Osteoblast (primary cell): ENCODE measurements at regions not wholly inside any gene's neighbourhood (a gene's known extent, or its start where the extent isn't known, plus 50 kb on each side); places are given as distances from the start of the nearest gene placed in this dataset.

ENCODE experiments used
- DNase-seq: peaks from one replicate; pipeline ENCODE4 v3.0.0; 2011; ENCODE audit warnings: low spot score, mixed read lengths; ENCODE audit not compliant: insufficient read length; ENCODE audit errors: missing footprints
- H2AFZ ChIP-seq: 2 replicates; pipeline ENCODE4 v1.6.0; 2011; ENCODE audit warnings: mild to moderate bottlenecking, low read length
- H3K27ac ChIP-seq: 2 replicates; pipeline ENCODE4 v1.5.1; 2011; ENCODE audit warnings: mild to moderate bottlenecking, low read depth, low read length, moderate library complexity
- H3K27me3 ChIP-seq: 2 replicates; pipeline ENCODE4 v1.6.0; 2012; ENCODE audit warnings: mild to moderate bottlenecking, control low read depth, inconsistent platforms, low read length, moderate library complexity; ENCODE audit not compliant: insufficient read depth
- H3K36me3 ChIP-seq: 2 replicates; pipeline ENCODE4 v1.5.1; 2011; ENCODE audit warnings: mild to moderate bottlenecking, low read length, control low read depth, moderate library complexity; ENCODE audit not compliant: insufficient read depth
- H3K4me1 ChIP-seq: 2 replicates; pipeline ENCODE4 v1.5.1; 2011; ENCODE audit warnings: mild to moderate bottlenecking, low read length, control low read depth, moderate library complexity; ENCODE audit not compliant: insufficient read depth
- H3K4me2 ChIP-seq: 2 replicates; pipeline ENCODE4 v1.6.0; 2011; ENCODE audit warnings: mild to moderate bottlenecking, low read length; ENCODE audit not compliant: insufficient read depth
- H3K4me3 ChIP-seq: fragments of 200-600 bp; sonication (generic); 3 replicates; pipeline ENCODE4 v1.5.1; 2012; ENCODE audit warnings: mild to moderate bottlenecking, low read length, inconsistent platforms; ENCODE audit not compliant: insufficient read depth
- H3K79me2 ChIP-seq: 2 replicates; pipeline ENCODE4 v1.6.0; 2012; ENCODE audit warnings: mild to moderate bottlenecking, low read length, control low read depth, inconsistent platforms; ENCODE audit not compliant: insufficient read depth
- H3K9me3 ChIP-seq: 2 replicates; pipeline ENCODE4 v1.5.1; 2011; ENCODE audit warnings: low read depth, low read length, control low read depth
- H4K20me1 ChIP-seq: 2 replicates; pipeline ENCODE4 v1.6.0; 2012; ENCODE audit warnings: mild to moderate bottlenecking, low read length, control low read depth; ENCODE audit not compliant: insufficient read depth
- TF ChIP-seq, protein P1 (sequence below): IDR thresholded peaks from 2 replicates; pipeline ENCODE4 v1.5.1; 2011; ENCODE audit warnings: mild to moderate bottlenecking, low read depth, low read length, moderate library complexity; ENCODE audit errors: extremely low read depth

DNA sequence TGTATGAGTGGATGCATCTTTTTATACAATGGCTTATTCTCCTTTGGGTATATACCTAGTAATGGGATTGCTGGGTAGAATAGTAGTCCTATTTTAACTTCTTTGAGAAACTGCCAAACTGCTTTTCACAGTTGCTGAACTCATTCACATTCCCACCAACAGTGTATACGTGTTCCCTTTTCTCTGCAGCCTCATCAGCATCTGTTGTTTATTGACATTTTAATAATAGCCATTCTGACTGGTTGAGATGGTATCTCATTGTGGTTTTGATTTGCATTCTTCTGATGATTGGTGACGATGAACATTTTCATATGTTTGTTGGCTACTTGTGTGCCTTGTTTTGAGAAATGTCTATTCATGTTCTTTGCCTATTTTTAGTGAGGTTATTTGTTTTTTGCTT lies 687.0 kb upstream of the EPHA5 start:
- TF ChIP-seq, protein P1, sequence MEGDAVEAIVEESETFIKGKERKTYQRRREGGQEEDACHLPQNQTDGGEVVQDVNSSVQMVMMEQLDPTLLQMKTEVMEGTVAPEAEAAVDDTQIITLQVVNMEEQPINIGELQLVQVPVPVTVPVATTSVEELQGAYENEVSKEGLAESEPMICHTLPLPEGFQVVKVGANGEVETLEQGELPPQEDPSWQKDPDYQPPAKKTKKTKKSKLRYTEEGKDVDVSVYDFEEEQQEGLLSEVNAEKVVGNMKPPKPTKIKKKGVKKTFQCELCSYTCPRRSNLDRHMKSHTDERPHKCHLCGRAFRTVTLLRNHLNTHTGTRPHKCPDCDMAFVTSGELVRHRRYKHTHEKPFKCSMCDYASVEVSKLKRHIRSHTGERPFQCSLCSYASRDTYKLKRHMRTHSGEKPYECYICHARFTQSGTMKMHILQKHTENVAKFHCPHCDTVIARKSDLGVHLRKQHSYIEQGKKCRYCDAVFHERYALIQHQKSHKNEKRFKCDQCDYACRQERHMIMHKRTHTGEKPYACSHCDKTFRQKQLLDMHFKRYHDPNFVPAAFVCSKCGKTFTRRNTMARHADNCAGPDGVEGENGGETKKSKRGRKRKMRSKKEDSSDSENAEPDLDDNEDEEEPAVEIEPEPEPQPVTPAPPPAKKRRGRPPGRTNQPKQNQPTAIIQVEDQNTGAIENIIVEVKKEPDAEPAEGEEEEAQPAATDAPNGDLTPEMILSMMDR = no peak
- Histone ChIP-seq H3K4me1 (no peaks in the 10 kb centered on the region), H3K79me2 (no peaks in the 10 kb centered on the region), H3K4me2 (no peak overlapping the region), H3K27me3 (no peaks in the 10 kb centered on the region), H3K27ac (no peak overlapping the region), H2AFZ (no peak overlapping the region), H3K4me3 (no peak overlapping the region), H3K36me3 (no peaks in the 10 kb centered on the region), H3K9me3 (no peaks in the 10 kb centered on the region), H4K20me1 (no peaks in the 10 kb centered on the region)
- no peak for DNase-seq

DNA sequence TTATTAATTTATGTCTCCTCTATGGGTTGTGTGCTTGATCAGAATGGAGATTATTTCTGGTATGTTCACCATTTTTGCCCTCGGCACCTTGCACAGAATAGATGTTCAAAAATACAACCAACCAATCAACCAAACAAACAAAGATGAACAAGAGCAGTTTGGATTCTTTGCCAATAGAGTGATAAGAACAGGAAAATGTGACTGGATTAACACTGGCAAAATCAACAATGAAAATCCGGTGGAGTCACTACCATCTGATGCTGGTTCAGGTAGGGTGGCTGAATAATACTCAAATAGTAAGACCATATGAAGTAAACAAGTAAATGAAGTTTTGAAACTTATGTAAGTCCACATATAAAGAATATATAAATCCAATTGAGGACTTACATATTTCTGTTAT lies 685.0 kb upstream of the EPHA5 start:
- TF ChIP-seq, protein P1 = no peak
- Histone ChIP-seq H2AFZ (no peak overlapping the region), H3K27me3 (no peaks in the 10 kb centered on the region), H3K4me3 (no peak overlapping the region), H3K27ac (no peak overlapping the region), H3K36me3 (no peaks in the 10 kb centered on the region), H4K20me1 (no peaks in the 10 kb centered on the region), H3K4me1 (no peaks in the 10 kb centered on the region), H3K4me2 (no peak overlapping the region), H3K79me2 (no peaks in the 10 kb centered on the region), H3K9me3 (no peaks in the 10 kb centered on the region)
- DNase-seq = no peak

DNA sequence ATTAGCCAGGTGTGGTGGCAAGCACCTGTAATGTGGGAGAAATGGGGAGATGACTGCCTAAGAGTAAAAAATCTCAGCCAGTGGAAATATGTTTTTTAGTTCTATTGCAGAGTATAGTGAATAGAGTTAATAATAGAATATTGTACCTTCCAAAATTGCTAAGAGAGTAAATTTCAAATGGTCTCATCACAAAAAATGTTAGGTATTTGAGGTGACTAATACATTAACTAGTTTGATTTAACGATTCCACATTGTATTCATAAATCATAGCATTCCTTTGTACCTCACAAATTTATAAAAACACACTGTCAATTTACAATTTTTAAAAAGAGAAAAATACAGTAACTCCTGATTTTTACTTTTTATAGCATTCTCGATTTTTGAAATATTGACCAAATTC lies 681.5 kb upstream of the EPHA5 start:
- Histone ChIP-seq H3K9me3 (no peaks in the 10 kb centered on the region), H3K4me3 (no peak overlapping the region), H3K4me1 (no peaks in the 10 kb centered on the region), H3K4me2 (no peak overlapping the region), H3K36me3 (no peaks in the 10 kb centered on the region), H2AFZ (no peak overlapping the region), H3K27me3 (no peaks in the 10 kb centered on the region), H4K20me1 (no peaks in the 10 kb centered on the region), H3K27ac (no peak overlapping the region), H3K79me2 (no peaks in the 10 kb centered on the region)
- TF ChIP-seq, protein P1 = no peak
- peak; percentile 23 for DNase-seq

DNA sequence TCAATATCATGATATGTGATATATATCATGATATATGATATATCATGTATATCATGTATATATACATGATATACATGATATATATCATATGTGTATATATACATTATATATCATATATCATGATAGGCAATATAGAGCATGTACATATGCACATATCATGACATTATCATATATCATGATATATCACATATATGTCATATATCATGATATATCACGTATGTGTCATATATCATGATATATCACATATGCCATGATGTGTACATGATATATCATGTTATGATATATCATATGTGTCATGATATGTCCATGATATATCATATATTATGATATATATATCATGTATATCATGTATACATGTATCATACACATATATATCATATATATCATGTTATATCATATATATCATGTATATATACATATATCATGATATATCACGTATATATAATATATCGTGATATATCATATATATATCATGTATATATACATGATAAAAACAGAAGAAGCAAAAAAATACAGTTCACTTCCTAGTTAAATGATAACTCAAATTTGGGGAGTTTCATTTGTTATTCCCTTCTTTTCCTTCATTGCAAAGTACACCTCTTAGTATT lies 670.1 kb upstream of the EPHA5 start:
- no peak overlapping the region for H3K27ac ChIP-seq
- H3K79me2 ChIP-seq = no peaks in the 10 kb centered on the region
- no peaks in the 10 kb centered on the region for H4K20me1 ChIP-seq
- H2AFZ ChIP-seq = no peak overlapping the region
- no peaks in the 10 kb centered on the region for H3K27me3 ChIP-seq
- no peak for DNase-seq
- H3K4me1 ChIP-seq = no peaks in the 10 kb centered on the region
- H3K9me3 ChIP-seq = no peaks in the 10 kb centered on the region
- H3K4me3 ChIP-seq = no peak overlapping the region
- no peaks in the 10 kb centered on the region for H3K36me3 ChIP-seq
- H3K4me2 ChIP-seq = no peak overlapping the region
- TF ChIP-seq, protein P1 = no peak
